ENCODE measurements at regions not wholly inside any gene's neighbourhood (a gene's known extent, or its start where the extent isn't known, plus 50 kb on each side); places are given as distances from the start of the nearest gene placed in this dataset.

DNA sequence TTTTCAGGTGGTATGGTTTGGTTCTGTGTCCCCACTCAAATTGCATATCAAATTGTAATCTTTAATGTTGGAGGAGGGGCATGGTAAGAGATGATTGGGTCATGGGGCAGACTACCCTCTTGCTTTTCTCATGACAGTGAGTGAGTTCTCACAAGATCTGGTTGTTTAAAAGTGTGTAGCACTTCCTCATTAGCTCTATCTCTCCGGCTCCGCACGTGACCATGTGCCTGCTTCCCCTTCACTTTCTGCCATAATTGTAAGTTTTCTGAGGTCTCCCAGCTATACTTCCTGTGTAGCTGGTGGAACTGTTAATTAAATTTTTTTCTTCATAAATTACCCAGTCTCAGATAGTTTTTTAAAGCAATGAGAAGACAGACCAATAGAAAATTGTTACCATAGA is 843.2 kb downstream of the AMY1C start:
- TF ChIP-seq POLR2A (IDR thresholded peaks at IDR 0.05; ENCODE audit: low read depth, low read length) (no peak), POU2F2 (IDR thresholded peaks at IDR 0.05; ENCODE audit: low read depth, low read length) (no peak), POLR2AphosphoS5 (IDR thresholded peaks at IDR 0.05; ENCODE audit: low read depth, low read length) (no peak), SPI1 (IDR thresholded peaks at IDR 0.05; ENCODE audit: low read depth, low read length) (peak; percentile 79), TAF1 (IDR thresholded peaks at IDR 0.05; ENCODE audit: low read depth, low read length) (no peak)
